ENCODE measurements at regions not wholly inside any gene's neighbourhood (a gene's known extent, or its start where the extent isn't known, plus 50 kb on each side); places are given as distances from the start of the nearest gene placed in this dataset.

- H3K9me3 ChIP-seq: no peaks in the 10 kb centered on the region
- CTCF ChIA-PET: no interaction called here
- TF ChIP-seq NFIC (IDR thresholded peaks at IDR 0.05; ENCODE audit: borderline replicate concordance) (no peak), RXRA (IDR thresholded peaks at IDR 0.05; ENCODE audit: borderline replicate concordance, low read depth) (no peak), MXI1 (IDR thresholded peaks at IDR 0.05; ENCODE audit: low read depth, low read length) (no peak), TCF12 (IDR thresholded peaks at IDR 0.05) (no peak), GABPA (IDR thresholded peaks at IDR 0.05; ENCODE audit: low read depth) (no peak), FOXM1 (IDR thresholded peaks at IDR 0.05; ENCODE audit: low read depth) (no peak), REST (IDR thresholded peaks at IDR 0.05; ENCODE audit: low read depth, low read length) (no peak), IRF3 (IDR thresholded peaks at IDR 0.05; ENCODE audit: low read depth, low read length) (no peak), TAF1 (IDR thresholded peaks at IDR 0.05; ENCODE audit: borderline replicate concordance, low read depth, low read length) (no peak), MEF2A (IDR thresholded peaks at IDR 0.05; ENCODE audit: borderline replicate concordance, low read depth) (no peak), SMC3 (IDR thresholded peaks at IDR 0.05; ENCODE audit: low read depth, low read length) (no peak), SIN3A (IDR thresholded peaks at IDR 0.05; ENCODE audit: borderline replicate concordance, low read depth, low read length) (no peak), RCOR1 (IDR thresholded peaks at IDR 0.05; ENCODE audit: low read length) (no peak), EZH2phosphoT487 (IDR thresholded peaks at IDR 0.05; ENCODE audit: borderline replicate concordance, low read depth) (no peak), EP300 (IDR thresholded peaks at IDR 0.05; ENCODE audit: borderline replicate concordance in 1 of 2, low read depth in 1 of 2, low read length in 1 of 2) (no peak), TEAD4 (IDR thresholded peaks at IDR 0.05; ENCODE audit: borderline replicate concordance, insufficient read depth) (no peak), CTCF (IDR thresholded peaks at IDR 0.05) (no peak), MAX (IDR thresholded peaks at IDR 0.05; ENCODE audit: low read depth) (no peak), GATA2 (CRISPR knock-in tag; IDR thresholded peaks at IDR 0.05) (no peak), ELF1 (IDR thresholded peaks at IDR 0.05) (no peak)
- no peaks in the 10 kb centered on the region for H3K9me2 ChIP-seq
- H3K36me3 ChIP-seq (replicated peaks in 1 of 2; ENCODE audit: control insufficient read depth in 1 of 2, insufficient read depth in 2 of 2, low read length in 1 of 2): no peaks in the 10 kb centered on the region
- DNase-seq: no peak
- no peak overlapping the region for H3K4me3 ChIP-seq (ENCODE audit: low read depth in 2 of 2, low read length in 1 of 2)
- 94% methylated on average over 2 of the region's 2 CpGs for WGBS (ENCODE audit: low lambda C conversion rate)
- no peak overlapping the region for H2AFZ ChIP-seq (ENCODE audit: low read depth)
- no peaks in the 10 kb centered on the region for H3K27me3 ChIP-seq (ENCODE audit: insufficient read depth)
- no peaks in the 10 kb centered on the region for H4K20me1 ChIP-seq (ENCODE audit: insufficient read depth)
- peaks cover 5 to 8% of the 10 kb centered on the region in 2 experiments; a peak in 2 of 4 replicates for H3K4me1 ChIP-seq (ENCODE audit: control insufficient read depth in 1 of 2, insufficient read depth in 2 of 2, low read depth in 1 of 2, low read length in 1 of 2)
- H3K79me2 ChIP-seq (ENCODE audit: insufficient read depth): no peaks in the 10 kb centered on the region
- H3F3A ChIP-seq (replicated peaks; ENCODE audit: insufficient read depth): peaks cover 8% of the 10 kb centered on the region
- no peak overlapping the region for H3K9ac ChIP-seq
- no peak overlapping the region for H3K4me2 ChIP-seq
- H3K27ac ChIP-seq (ENCODE audit: low read depth in 2 of 2, low read length in 1 of 2): no peak overlapping the region
- POLR2A ChIA-PET: no interaction called here
Observed at GRCh38 chr5:57698086-57698485, 215.5 kb upstream of the ACTBL2 start.
